K562 (cell line): ENCODE measurements at regions not wholly inside any gene's neighbourhood (a gene's known extent, or its start where the extent isn't known, plus 50 kb on each side); places are given as distances from the start of the nearest gene placed in this dataset.

ENCODE experiments used
- ATAC-seq: fragments of 200-7000 bp; cut with Tn5 transposase; 3 replicates; pipeline ENCODE4 v1.9.1; 2020; ENCODE audit warnings: moderate library complexity
- BruUV-seq: library from RNA; stranded (reverse); fragments of 400-500 nt; replicated peaks from 2 replicates; lab custom pipeline; 2021; lab: Mats Ljungman, UMichigan
- CTCF ChIA-PET: fragments of 300-600 bp; formaldehyde crosslinking; extraction: SDS; loops from one replicate; lab custom pipeline; 2021; ENCODE audit warnings: low intra/inter-chr PET ratio; lab: Yijun Ruan, JAX
- POLR2A ChIA-PET: fragments of 300-600, 350-650 bp; sonication (Branson Sonifier 250); formaldehyde crosslinking; extraction: SDS; loops from one replicate; lab custom pipeline; 2021; ENCODE audit warnings: antibody characterized with exemption, inconsistent platforms; lab: Yijun Ruan, JAX
- DNase-seq, 4 experiments: peaks; one replicate each; pipeline versions ENCODE4 v3.0.0 to v3.0.0-alpha.2; 2011 to 2018; ENCODE audit warnings: low spot score in 3 of 4, mixed read lengths in 3 of 4; ENCODE audit errors: extremely low read depth in 1 of 4
- FAIRE-seq: peaks from 2 replicates; lab custom pipeline; 2011; peaks lifted over from hg19 to GRCh38; lab: Jason Lieb, UNC
- H2AFZ ChIP-seq: 2 replicates; pipeline ENCODE4 v1.6.0; 2011; ENCODE audit warnings: low read depth, low read length, control low read depth, inconsistent platforms
- H3K27ac ChIP-seq: fragments of 200-600 bp; 3 replicates; pipeline ENCODE4 v1.8.0; 2011; ENCODE audit warnings: low read depth, mild to moderate bottlenecking, control low read depth, inconsistent platforms, low read length, moderate library complexity, mixed read lengths; ENCODE audit errors: extremely low read depth
- H3K27me3 ChIP-seq, 2 experiments: fragments of 300-600 bp in 1 of 2; 2 replicates in 1 of 2; 3 replicates in 1 of 2; pipeline versions ENCODE4 v1.6.0 to v1.8.0; 2011; ENCODE audit warnings: inconsistent platforms in 2 of 2, low read length in 2 of 2, mild to moderate bottlenecking in 1 of 2, mixed read lengths in 1 of 2, moderate library complexity in 1 of 2; ENCODE audit not compliant: control insufficient read depth in 2 of 2, insufficient read depth in 2 of 2
- H3K36me3 ChIP-seq: fragments of 300-600 bp; 3 replicates; pipeline ENCODE4 v1.8.0; 2011; ENCODE audit warnings: mild to moderate bottlenecking, low read length, inconsistent platforms; ENCODE audit not compliant: control insufficient read depth, insufficient read depth
- H3K4me1 ChIP-seq, 2 experiments: fragments of 200-600 bp in 1 of 2; replicated peaks in 1 of 2; 2 replicates in 1 of 2; 3 replicates in 1 of 2; pipeline versions ENCODE4 v1.5.1 to v1.8.0; 2011; ENCODE audit warnings: inconsistent platforms in 2 of 2, low read length in 2 of 2, mild to moderate bottlenecking in 1 of 2, mixed read lengths in 1 of 2, moderate library complexity in 1 of 2; ENCODE audit not compliant: control insufficient read depth in 2 of 2, insufficient read depth in 2 of 2
- H3K4me2 ChIP-seq: 2 replicates; pipeline ENCODE4 v1.6.1; 2011; ENCODE audit warnings: low read length, control low read depth, inconsistent platforms, mixed read lengths; ENCODE audit not compliant: insufficient read depth
- H3K4me3 ChIP-seq: fragments of 200-600 bp; sonication (generic), shearing (Covaris generic); 2 replicates; pipeline ENCODE4 v1.5.1; 2016; ENCODE audit warnings: control low read depth, inconsistent platforms
- H3K79me2 ChIP-seq: fragments of 200-600 bp; 3 replicates; pipeline ENCODE4 v1.8.0; 2011; ENCODE audit warnings: low read length, inconsistent platforms; ENCODE audit not compliant: control insufficient read depth, insufficient read depth
- H3K9ac ChIP-seq, 2 experiments: 2 replicates each; pipeline versions ENCODE4 v1.6.0 to v1.6.1; 2011; ENCODE audit warnings: low read depth in 2 of 2, low read length in 2 of 2, control low read depth in 1 of 2, inconsistent platforms in 1 of 2, mild to moderate bottlenecking in 1 of 2, mixed read lengths in 1 of 2; ENCODE audit not compliant: insufficient read depth in 1 of 2
- H3K9me1 ChIP-seq: one replicate; pipeline ENCODE4 v1.6.0; 2011; ENCODE audit warnings: inconsistent platforms, mild to moderate bottlenecking, low read length, moderate library complexity; ENCODE audit not compliant: control insufficient read depth, insufficient read depth
- H3K9me3 ChIP-seq: replicated peaks from 2 replicates; pipeline ENCODE4 v1.5.1; 2011; ENCODE audit warnings: low read depth, low read length, inconsistent platforms; ENCODE audit not compliant: control insufficient read depth, insufficient read depth
- H4K20me1 ChIP-seq: replicated peaks from 2 replicates; pipeline ENCODE4 v1.6.1; 2011; ENCODE audit warnings: low read length, inconsistent platforms, mixed read lengths; ENCODE audit not compliant: control insufficient read depth, insufficient read depth
- BHLHE40 ChIP-seq: IDR thresholded peaks from 2 replicates; pipeline ENCODE4 v1.6.1; 2011; ENCODE audit warnings: low read length, improper control_type of control experiment
- CBX1 ChIP-seq: sonication (generic); IDR thresholded peaks from 2 replicates; pipeline ENCODE4 v1.6.1; 2016; ENCODE audit warnings: antibody characterized with exemption, low read depth, mild to moderate bottlenecking
- ESRRB ChIP-seq: fragments of 250-450 bp; sonication (Bioruptor Pico); IDR thresholded peaks from 2 replicates; pipeline ENCODE4 v1.5.0; 2020; ENCODE audit warnings: mild to moderate bottlenecking, moderate library complexity, borderline replicate concordance
- HDGF ChIP-seq: fragments of 450-650 bp; IDR thresholded peaks from 2 replicates; pipeline ENCODE4 v1.6.1; 2016
- KDM4B ChIP-seq, 2 experiments: fragments of 450-650 bp in 1 of 2; sonication (generic) in 1 of 2; IDR thresholded peaks; 2 replicates each; pipeline ENCODE4 v1.6.1; 2016 to 2017; ENCODE audit warnings: borderline replicate concordance in 2 of 2, antibody characterized with exemption in 1 of 2, low read depth in 1 of 2, mild to moderate bottlenecking in 1 of 2
- PCBP1 ChIP-seq: fragments of 200-400 bp; formaldehyde crosslinking; IDR thresholded peaks from 2 replicates; pipeline ENCODE4 v1.6.1; 2018; ENCODE audit warnings: mild to moderate bottlenecking, low read depth, low read length; ENCODE audit not compliant: poor library complexity, severe bottlenecking
- RAD51 ChIP-seq: fragments of 450-650 bp; IDR thresholded peaks from 2 replicates; pipeline ENCODE4 v1.7.1; 2016; ENCODE audit warnings: low read depth, mild to moderate bottlenecking, borderline replicate concordance
- RB1 ChIP-seq: fragments of 450-650 bp; IDR thresholded peaks from 2 replicates; pipeline ENCODE4 v1.6.1; 2017; ENCODE audit warnings: low read depth, mild to moderate bottlenecking
- TAF7 ChIP-seq: fragments of 450-650 bp; IDR thresholded peaks from 2 replicates; pipeline ENCODE4 v1.6.1; 2016; ENCODE audit warnings: missing genetic modification characterization, missing compliant biosample characterization
- ZEB2 ChIP-seq: fragments of 450-650 bp; IDR thresholded peaks from 2 replicates; pipeline ENCODE4 v1.6.1; 2016
- ZKSCAN3 ChIP-seq: fragments of 250-450 bp; sonication (Bioruptor Pico); IDR thresholded peaks from 2 replicates; pipeline ENCODE4 v1.4.0; 2020
- ZNF79 ChIP-seq: fragments of 250-450 bp; sonication (Bioruptor Pico); IDR thresholded peaks from 2 replicates; pipeline ENCODE4 v1.4.0; 2020; ENCODE audit warnings: low read depth, mild to moderate bottlenecking, moderate library complexity
- WGBS: fragments of 100-300 bp; shearing (Covaris generic); methylation state at CpG from one replicate; pipeline ENCODE4 v1.1.6; 2016; ENCODE audit warnings: low coverage, mixed read lengths; ENCODE audit not compliant: insufficient coverage; ENCODE audit errors: missing lambda C conversion rate; 5-methylcytosine and 5-hydroxymethylcytosine counted together
- in situ Hi-C: fragments of 300-500 bp; cut with MboI; formaldehyde crosslinking; loops from 4 replicates; pipeline ENCODE4 v1.15.0; 2018; ENCODE audit warnings: inconsistent platforms, mixed read lengths
- intact Hi-C: fragments of 100-400 bp; cut with micrococcal nuclease; formaldehyde crosslinking; loops from 2 replicates; pipeline ENCODE4 v1.14.2; 2022
- TF ChIP-seq, protein P1 (sequence below): fragments of 450-650 bp; formaldehyde crosslinking; IDR thresholded peaks from 2 replicates; pipeline ENCODE4 v1.4.0; 2020; ENCODE audit warnings: mild to moderate bottlenecking, moderate library complexity
- TF ChIP-seq, protein P2 (sequence below): conservative IDR thresholded peaks from 2 replicates; pipeline ENCODE4 v1.6.1; 2011; ENCODE audit warnings: low read depth, mild to moderate bottlenecking, low read length; ENCODE audit not compliant: control insufficient read depth
- TF ChIP-seq, protein P3 (sequence below): fragments of 200-400 bp; formaldehyde crosslinking; IDR thresholded peaks from 2 replicates; pipeline ENCODE4 v1.6.1; 2017; ENCODE audit warnings: mild to moderate bottlenecking, low read depth, low read length, moderate library complexity
- TF ChIP-seq, protein P4 (sequence below): fragments of 250-450 bp; sonication (Bioruptor Pico); IDR thresholded peaks from 2 replicates; pipeline ENCODE4 v1.4.0; 2020; ENCODE audit warnings: mild to moderate bottlenecking, moderate library complexity, borderline replicate concordance

DNA sequence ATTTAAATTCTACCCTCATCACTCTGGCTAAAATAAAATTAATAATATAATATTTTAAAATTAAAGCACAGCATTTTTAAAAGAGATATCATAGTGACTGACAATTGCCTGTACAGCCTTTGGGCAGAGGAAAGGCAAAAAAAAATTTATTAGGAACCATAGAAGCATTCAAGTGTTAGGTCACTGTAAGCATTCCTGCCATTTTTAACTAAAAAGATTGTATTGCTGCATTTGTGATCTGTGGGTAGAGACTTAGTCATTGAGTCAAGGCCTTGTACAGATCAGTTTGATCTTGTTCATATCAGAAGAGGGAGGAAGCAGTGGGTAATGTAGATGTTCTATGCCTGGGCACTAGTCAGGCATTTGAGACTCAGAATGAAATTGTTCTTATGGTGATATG lies 109.9 kb downstream of the LYPLAL1 start (continued):
- TF ChIP-seq, protein P1, sequence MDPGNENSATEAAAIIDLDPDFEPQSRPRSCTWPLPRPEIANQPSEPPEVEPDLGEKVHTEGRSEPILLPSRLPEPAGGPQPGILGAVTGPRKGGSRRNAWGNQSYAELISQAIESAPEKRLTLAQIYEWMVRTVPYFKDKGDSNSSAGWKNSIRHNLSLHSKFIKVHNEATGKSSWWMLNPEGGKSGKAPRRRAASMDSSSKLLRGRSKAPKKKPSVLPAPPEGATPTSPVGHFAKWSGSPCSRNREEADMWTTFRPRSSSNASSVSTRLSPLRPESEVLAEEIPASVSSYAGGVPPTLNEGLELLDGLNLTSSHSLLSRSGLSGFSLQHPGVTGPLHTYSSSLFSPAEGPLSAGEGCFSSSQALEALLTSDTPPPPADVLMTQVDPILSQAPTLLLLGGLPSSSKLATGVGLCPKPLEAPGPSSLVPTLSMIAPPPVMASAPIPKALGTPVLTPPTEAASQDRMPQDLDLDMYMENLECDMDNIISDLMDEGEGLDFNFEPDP (CRISPR knock-in tag): no peak

DNA sequence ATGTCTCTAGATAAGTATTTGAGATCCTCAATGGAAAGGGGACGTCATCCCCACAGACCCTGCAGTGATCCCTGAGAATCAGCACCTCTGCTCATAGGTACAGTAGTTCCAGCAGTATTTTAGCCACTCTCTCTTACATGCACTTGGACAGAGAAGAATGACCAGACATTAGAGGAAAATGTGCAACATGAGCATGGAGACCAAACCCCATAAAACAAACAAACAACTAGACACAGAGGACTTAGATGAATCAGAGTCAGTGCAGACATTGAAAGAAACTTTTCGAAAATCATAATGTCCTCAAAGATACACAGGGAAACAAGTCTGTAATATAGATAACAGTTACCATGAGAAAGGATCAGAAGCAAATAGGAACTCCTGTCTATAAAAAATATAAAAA lies 108.2 kb downstream of the LYPLAL1 start:
- POLR2A ChIA-PET: no interaction called here
- H3K27ac ChIP-seq: no peak overlapping the region
- H3K79me2 ChIP-seq: no peaks in the 10 kb centered on the region
- BruUV-seq: no TSS peak
- H3K4me3 ChIP-seq: no peak overlapping the region
- H2AFZ ChIP-seq: no peak overlapping the region
- H3K9me3 ChIP-seq: no peaks in the 10 kb centered on the region
- no peaks in the 10 kb centered on the region for H3K9me1 ChIP-seq
- DNase-seq (no peak), FAIRE-seq (no peak), ATAC-seq (no peak)
- H4K20me1 ChIP-seq: no peaks in the 10 kb centered on the region
- H3K27me3 ChIP-seq: no peaks in the 10 kb centered on the region
- in situ Hi-C loops (no loop called here), intact Hi-C loops (no loop called here)
- no peak overlapping the region for H3K4me2 ChIP-seq
- H3K4me1 ChIP-seq: no peaks in the 10 kb centered on the region
- CTCF ChIA-PET: no interaction called here
- H3K36me3 ChIP-seq: no peaks in the 10 kb centered on the region
- 0% methylated on average over 2 of the region's 2 CpGs for WGBS
- no peak overlapping the region for H3K9ac ChIP-seq
- TF ChIP-seq, protein P2, sequence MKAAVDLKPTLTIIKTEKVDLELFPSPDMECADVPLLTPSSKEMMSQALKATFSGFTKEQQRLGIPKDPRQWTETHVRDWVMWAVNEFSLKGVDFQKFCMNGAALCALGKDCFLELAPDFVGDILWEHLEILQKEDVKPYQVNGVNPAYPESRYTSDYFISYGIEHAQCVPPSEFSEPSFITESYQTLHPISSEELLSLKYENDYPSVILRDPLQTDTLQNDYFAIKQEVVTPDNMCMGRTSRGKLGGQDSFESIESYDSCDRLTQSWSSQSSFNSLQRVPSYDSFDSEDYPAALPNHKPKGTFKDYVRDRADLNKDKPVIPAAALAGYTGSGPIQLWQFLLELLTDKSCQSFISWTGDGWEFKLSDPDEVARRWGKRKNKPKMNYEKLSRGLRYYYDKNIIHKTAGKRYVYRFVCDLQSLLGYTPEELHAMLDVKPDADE: no peak
- no peak for TF ChIP-seq TAF7
- TF ChIP-seq CBX1: no peak
- no peak for TF ChIP-seq RB1
- no peak for TF ChIP-seq RAD51
- no peak for TF ChIP-seq ZEB2
- TF ChIP-seq, protein P3, sequence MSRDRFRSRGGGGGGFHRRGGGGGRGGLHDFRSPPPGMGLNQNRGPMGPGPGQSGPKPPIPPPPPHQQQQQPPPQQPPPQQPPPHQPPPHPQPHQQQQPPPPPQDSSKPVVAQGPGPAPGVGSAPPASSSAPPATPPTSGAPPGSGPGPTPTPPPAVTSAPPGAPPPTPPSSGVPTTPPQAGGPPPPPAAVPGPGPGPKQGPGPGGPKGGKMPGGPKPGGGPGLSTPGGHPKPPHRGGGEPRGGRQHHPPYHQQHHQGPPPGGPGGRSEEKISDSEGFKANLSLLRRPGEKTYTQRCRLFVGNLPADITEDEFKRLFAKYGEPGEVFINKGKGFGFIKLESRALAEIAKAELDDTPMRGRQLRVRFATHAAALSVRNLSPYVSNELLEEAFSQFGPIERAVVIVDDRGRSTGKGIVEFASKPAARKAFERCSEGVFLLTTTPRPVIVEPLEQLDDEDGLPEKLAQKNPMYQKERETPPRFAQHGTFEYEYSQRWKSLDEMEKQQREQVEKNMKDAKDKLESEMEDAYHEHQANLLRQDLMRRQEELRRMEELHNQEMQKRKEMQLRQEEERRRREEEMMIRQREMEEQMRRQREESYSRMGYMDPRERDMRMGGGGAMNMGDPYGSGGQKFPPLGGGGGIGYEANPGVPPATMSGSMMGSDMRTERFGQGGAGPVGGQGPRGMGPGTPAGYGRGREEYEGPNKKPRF: no peak
- TF ChIP-seq ZKSCAN3 (CRISPR knock-in tag): no peak
- no peak for TF ChIP-seq KDM4B (IDR thresholded peaks at IDR 0.05; ENCODE audit: borderline replicate concordance in 2 of 2, low read depth in 1 of 2)
- TF ChIP-seq PCBP1: no peak
- TF ChIP-seq BHLHE40: no peak
- no peak for TF ChIP-seq ZNF79
- TF ChIP-seq ESRRB (CRISPR knock-in tag): no peak
- TF ChIP-seq, protein P4, sequence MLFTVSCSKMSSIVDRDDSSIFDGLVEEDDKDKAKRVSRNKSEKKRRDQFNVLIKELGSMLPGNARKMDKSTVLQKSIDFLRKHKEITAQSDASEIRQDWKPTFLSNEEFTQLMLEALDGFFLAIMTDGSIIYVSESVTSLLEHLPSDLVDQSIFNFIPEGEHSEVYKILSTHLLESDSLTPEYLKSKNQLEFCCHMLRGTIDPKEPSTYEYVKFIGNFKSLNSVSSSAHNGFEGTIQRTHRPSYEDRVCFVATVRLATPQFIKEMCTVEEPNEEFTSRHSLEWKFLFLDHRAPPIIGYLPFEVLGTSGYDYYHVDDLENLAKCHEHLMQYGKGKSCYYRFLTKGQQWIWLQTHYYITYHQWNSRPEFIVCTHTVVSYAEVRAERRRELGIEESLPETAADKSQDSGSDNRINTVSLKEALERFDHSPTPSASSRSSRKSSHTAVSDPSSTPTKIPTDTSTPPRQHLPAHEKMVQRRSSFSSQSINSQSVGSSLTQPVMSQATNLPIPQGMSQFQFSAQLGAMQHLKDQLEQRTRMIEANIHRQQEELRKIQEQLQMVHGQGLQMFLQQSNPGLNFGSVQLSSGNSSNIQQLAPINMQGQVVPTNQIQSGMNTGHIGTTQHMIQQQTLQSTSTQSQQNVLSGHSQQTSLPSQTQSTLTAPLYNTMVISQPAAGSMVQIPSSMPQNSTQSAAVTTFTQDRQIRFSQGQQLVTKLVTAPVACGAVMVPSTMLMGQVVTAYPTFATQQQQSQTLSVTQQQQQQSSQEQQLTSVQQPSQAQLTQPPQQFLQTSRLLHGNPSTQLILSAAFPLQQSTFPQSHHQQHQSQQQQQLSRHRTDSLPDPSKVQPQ: no peak
- TF ChIP-seq HDGF: no peak
